SK-N-SH (cell line): ENCODE measurements at regions not wholly inside any gene's neighbourhood (a gene's known extent, or its start where the extent isn't known, plus 50 kb on each side); places are given as distances from the start of the nearest gene placed in this dataset.
A peak's percentile ranks its signal among the peaks of the same experiment; 100 is the strongest.

Experiments used
- EP300 ChIP-seq, 2 experiments: IDR thresholded peaks; 2 replicates each; pipeline versions ENCODE4 v1.4.0 to v1.6.1; 2012; ENCODE audit warnings: borderline replicate concordance in 1 of 2, low read depth in 1 of 2, low read length in 1 of 2
- FOXM1 ChIP-seq: IDR thresholded peaks from 2 replicates; pipeline ENCODE4 v1.4.0; 2012; ENCODE audit warnings: low read depth, mild to moderate bottlenecking
- NFIC ChIP-seq: IDR thresholded peaks from 2 replicates; pipeline ENCODE4 v1.4.0; 2012; ENCODE audit warnings: borderline replicate concordance
- POLR2AphosphoS5 ChIP-seq: IDR thresholded peaks from 2 replicates; pipeline ENCODE4 v1.6.1; 2012; ENCODE audit warnings: low read depth, low read length
- RCOR1 ChIP-seq: fragments of 150-350 bp; IDR thresholded peaks from 2 replicates; pipeline ENCODE4 v1.6.1; 2017; ENCODE audit warnings: antibody characterized with exemption, low read length
- RXRA ChIP-seq: IDR thresholded peaks from 2 replicates; pipeline ENCODE4 v1.4.0; 2012; ENCODE audit warnings: low read depth, mild to moderate bottlenecking, borderline replicate concordance
- SIN3A ChIP-seq: IDR thresholded peaks from 2 replicates; pipeline ENCODE4 v1.6.1; 2012; ENCODE audit warnings: low read depth, mild to moderate bottlenecking, low read length, moderate library complexity, borderline replicate concordance
- TAF1 ChIP-seq: IDR thresholded peaks from 2 replicates; pipeline ENCODE4 v1.6.1; 2012; ENCODE audit warnings: low read depth, mild to moderate bottlenecking, low read length, moderate library complexity, borderline replicate concordance
- TEAD4 ChIP-seq: IDR thresholded peaks from 2 replicates; pipeline ENCODE4 v1.4.0; 2012; ENCODE audit warnings: mild to moderate bottlenecking, borderline replicate concordance; ENCODE audit not compliant: insufficient read depth
- YY1 ChIP-seq: IDR thresholded peaks from 2 replicates; pipeline ENCODE4 v1.4.0; 2012; ENCODE audit warnings: low read depth, mild to moderate bottlenecking
- TF ChIP-seq, protein P1 (sequence below): IDR thresholded peaks from 2 replicates; pipeline ENCODE4 v1.4.0; 2012; ENCODE audit warnings: low read depth
- TF ChIP-seq, protein P2 (sequence below): fragments of 200-600 bp; sonication (generic); IDR thresholded peaks from 2 replicates; pipeline ENCODE4 v1.6.1; 2017; ENCODE audit warnings: antibody characterized with exemption, mild to moderate bottlenecking, moderate library complexity
- TF ChIP-seq, protein P3 (sequence below): IDR thresholded peaks from 2 replicates; pipeline ENCODE4 v1.6.1; 2012; ENCODE audit warnings: mild to moderate bottlenecking, low read depth, low read length, moderate library complexity
- TF ChIP-seq, protein P4 (sequence below): IDR thresholded peaks from 2 replicates; pipeline ENCODE4 v1.4.0; 2012; ENCODE audit warnings: low read depth, borderline replicate concordance

DNA sequence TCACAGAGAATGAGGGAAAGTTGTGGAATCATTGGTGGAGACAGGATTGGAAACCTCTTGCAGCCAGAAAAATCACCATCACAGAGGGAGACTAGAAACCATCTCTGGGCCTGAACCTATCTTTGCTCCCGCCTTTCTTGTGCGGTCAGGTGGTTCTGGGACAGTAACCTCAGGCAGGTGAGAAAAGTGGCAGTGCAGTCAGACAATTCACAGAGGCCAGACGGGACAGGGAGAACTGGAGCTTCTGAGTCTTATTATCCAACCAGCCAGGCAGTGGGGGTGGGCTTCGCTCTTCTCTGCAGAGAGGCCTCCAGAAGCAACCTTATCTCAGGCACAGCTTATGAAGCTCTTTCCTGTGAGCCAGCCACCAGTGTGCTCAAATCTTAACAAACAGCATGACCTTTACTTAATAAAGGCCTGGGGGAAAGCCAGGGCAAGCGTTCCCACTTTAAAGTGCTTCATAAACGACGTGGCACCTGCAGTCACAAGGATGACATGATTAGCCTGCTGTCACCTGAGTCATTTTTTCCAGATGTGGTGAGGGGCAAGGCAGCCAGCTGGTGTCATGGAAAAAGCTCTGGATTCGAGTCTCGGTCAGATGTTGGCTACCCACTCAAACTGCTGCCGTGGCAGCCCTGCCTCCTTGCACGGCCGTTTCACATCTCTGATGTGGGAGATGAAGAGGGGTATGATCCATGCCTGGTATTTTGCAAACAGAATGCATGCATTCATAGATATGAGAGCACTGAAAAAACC, 109.7 kb downstream of the B3GNT2 start:
- TF ChIP-seq, protein P1, sequence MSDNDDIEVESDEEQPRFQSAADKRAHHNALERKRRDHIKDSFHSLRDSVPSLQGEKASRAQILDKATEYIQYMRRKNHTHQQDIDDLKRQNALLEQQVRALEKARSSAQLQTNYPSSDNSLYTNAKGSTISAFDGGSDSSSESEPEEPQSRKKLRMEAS: no peak
- TF ChIP-seq, protein P2, sequence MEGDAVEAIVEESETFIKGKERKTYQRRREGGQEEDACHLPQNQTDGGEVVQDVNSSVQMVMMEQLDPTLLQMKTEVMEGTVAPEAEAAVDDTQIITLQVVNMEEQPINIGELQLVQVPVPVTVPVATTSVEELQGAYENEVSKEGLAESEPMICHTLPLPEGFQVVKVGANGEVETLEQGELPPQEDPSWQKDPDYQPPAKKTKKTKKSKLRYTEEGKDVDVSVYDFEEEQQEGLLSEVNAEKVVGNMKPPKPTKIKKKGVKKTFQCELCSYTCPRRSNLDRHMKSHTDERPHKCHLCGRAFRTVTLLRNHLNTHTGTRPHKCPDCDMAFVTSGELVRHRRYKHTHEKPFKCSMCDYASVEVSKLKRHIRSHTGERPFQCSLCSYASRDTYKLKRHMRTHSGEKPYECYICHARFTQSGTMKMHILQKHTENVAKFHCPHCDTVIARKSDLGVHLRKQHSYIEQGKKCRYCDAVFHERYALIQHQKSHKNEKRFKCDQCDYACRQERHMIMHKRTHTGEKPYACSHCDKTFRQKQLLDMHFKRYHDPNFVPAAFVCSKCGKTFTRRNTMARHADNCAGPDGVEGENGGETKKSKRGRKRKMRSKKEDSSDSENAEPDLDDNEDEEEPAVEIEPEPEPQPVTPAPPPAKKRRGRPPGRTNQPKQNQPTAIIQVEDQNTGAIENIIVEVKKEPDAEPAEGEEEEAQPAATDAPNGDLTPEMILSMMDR: no peak
- TF ChIP-seq TEAD4 (no peak), FOXM1 (no peak), RXRA (no peak), NFIC (no peak), POLR2AphosphoS5 (no peak), TAF1 (no peak), RCOR1 (peak; percentile 44; the same call in 1 of the 2 replicates), EP300 (IDR thresholded peaks at IDR 0.05; ENCODE audit: borderline replicate concordance in 1 of 2, low read depth in 1 of 2, low read length in 1 of 2) (peak in 1 of 2 experiments; percentile 44; a peak in 1 of 4 replicates), YY1 (no peak), SIN3A (no peak)
- TF ChIP-seq, protein P3, sequence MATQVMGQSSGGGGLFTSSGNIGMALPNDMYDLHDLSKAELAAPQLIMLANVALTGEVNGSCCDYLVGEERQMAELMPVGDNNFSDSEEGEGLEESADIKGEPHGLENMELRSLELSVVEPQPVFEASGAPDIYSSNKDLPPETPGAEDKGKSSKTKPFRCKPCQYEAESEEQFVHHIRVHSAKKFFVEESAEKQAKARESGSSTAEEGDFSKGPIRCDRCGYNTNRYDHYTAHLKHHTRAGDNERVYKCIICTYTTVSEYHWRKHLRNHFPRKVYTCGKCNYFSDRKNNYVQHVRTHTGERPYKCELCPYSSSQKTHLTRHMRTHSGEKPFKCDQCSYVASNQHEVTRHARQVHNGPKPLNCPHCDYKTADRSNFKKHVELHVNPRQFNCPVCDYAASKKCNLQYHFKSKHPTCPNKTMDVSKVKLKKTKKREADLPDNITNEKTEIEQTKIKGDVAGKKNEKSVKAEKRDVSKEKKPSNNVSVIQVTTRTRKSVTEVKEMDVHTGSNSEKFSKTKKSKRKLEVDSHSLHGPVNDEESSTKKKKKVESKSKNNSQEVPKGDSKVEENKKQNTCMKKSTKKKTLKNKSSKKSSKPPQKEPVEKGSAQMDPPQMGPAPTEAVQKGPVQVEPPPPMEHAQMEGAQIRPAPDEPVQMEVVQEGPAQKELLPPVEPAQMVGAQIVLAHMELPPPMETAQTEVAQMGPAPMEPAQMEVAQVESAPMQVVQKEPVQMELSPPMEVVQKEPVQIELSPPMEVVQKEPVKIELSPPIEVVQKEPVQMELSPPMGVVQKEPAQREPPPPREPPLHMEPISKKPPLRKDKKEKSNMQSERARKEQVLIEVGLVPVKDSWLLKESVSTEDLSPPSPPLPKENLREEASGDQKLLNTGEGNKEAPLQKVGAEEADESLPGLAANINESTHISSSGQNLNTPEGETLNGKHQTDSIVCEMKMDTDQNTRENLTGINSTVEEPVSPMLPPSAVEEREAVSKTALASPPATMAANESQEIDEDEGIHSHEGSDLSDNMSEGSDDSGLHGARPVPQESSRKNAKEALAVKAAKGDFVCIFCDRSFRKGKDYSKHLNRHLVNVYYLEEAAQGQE: no peak
- TF ChIP-seq, protein P4, sequence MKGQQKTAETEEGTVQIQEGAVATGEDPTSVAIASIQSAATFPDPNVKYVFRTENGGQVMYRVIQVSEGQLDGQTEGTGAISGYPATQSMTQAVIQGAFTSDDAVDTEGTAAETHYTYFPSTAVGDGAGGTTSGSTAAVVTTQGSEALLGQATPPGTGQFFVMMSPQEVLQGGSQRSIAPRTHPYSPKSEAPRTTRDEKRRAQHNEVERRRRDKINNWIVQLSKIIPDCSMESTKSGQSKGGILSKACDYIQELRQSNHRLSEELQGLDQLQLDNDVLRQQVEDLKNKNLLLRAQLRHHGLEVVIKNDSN: no peak
